ENCODE measurements at regions not wholly inside any gene's neighbourhood (a gene's known extent, or its start where the extent isn't known, plus 50 kb on each side); places are given as distances from the start of the nearest gene placed in this dataset.
"Not testable (repeated sequence)": the region's sequence is repeated elsewhere in the genome, so short reads cannot be mapped to it uniquely, and the experiment has no call there.

DNA sequence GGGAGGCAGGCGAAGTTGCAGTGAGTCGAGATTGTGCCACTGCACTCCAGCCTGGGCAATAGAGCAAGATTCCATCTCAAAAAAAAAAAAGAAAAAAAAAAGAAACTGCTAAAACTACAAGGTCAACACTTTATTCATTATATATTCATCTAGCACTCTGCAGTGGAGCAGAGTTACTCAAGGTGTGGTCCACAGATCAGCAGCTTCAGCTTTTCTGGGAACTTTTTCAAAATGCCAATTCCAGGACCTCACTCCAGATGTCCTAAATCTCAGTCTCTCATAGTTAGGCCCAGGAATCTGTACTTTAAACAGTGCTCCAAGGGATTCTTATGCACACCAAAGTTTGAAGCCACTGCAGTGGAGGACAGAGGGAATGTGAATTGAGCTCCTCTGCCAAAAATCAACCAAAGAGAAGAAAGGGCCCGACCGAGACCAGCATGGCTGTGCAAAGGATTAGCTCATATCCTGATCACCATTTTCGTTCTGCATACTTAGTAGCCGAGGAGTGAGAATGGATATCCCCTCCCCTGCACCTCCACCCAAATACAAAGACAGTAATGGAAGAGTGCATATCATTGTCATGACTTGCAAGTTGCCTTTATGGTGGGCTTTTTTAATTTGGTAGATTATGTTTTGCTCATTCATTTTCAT, 201.9 kb downstream of the MEX3B start:
- Histone ChIP-seq H3K27me3 (replicated peaks; ENCODE audit: control insufficient read depth, insufficient read depth, low read length) (no peaks in the 10 kb centered on the region), H3K9ac (ENCODE audit: low read length) (no peak overlapping the region), H3K4me1 (ENCODE audit: control insufficient read depth, insufficient read depth, low read length) (no peaks in the 10 kb centered on the region), H3K36me3 (ENCODE audit: control insufficient read depth, insufficient read depth, low read length, severe bottlenecking) (no peaks in the 10 kb centered on the region), H3K9me3 (ENCODE audit: control insufficient read depth, low read length) (no peaks in the 10 kb centered on the region), H3K4me3 (ENCODE audit: low read length) (no peak overlapping the region)
- DNase-seq (ENCODE audit: low read depth) = no peak

DNA sequence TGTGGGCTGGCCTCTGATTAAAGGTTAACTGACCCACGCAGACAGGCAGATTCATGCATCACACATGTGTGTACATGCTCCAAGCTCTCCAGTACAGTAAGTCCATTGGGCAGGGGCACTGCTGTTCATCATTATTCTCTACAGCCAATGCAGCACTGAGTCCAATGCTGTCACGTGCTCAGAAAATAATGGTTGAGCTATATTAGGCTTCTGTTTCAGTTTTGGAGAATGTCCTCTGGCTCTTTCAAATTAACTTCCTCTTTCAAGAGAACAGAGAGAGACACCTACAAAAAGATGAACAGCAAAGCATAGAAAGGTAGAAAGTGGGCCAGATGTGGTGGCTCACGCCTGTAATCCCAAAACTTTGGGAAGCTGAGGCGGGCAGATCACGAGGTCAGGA, 202.6 kb downstream of the MEX3B start:
- Histone ChIP-seq H3K9ac (ENCODE audit: low read length) (no peak overlapping the region), H3K27me3 (replicated peaks; ENCODE audit: control insufficient read depth, insufficient read depth, low read length) (no peaks in the 10 kb centered on the region), H3K9me3 (ENCODE audit: control insufficient read depth, low read length) (no peaks in the 10 kb centered on the region), H3K36me3 (ENCODE audit: control insufficient read depth, insufficient read depth, low read length, severe bottlenecking) (no peaks in the 10 kb centered on the region), H3K4me3 (ENCODE audit: low read length) (no peak overlapping the region), H3K4me1 (ENCODE audit: control insufficient read depth, insufficient read depth, low read length) (no peaks in the 10 kb centered on the region)
- no peak for DNase-seq (ENCODE audit: low read depth)

DNA sequence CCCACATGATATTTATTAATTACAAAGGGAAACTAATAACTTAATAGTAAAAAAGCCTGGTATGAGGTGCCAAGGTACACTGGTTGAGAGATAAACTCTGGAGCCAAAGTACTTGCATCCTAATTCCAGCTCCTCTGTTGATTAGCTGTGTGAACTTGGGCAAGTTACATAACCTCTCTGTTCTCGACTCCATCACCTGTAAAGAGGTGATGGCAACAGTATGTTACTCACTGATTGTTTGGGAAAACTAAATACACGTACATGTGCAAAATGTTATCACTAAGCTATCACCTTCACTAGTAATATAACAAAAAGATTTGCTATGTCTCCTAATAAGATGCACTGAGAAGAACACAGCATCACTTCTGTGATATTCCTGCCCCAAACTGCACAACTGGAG, 206.4 kb downstream of the MEX3B start:
- Histone ChIP-seq H3K9me3 (ENCODE audit: control insufficient read depth, low read length) (no peaks in the 10 kb centered on the region), H3K4me3 (ENCODE audit: low read length) (no peak overlapping the region), H3K9ac (ENCODE audit: low read length) (no peak overlapping the region), H3K36me3 (ENCODE audit: control insufficient read depth, insufficient read depth, low read length, severe bottlenecking) (no peaks in the 10 kb centered on the region), H3K4me1 (ENCODE audit: control insufficient read depth, insufficient read depth, low read length) (no peaks in the 10 kb centered on the region), H3K27me3 (replicated peaks; ENCODE audit: control insufficient read depth, insufficient read depth, low read length) (no peaks in the 10 kb centered on the region)
- DNase-seq (ENCODE audit: low read depth) = no peak

DNA sequence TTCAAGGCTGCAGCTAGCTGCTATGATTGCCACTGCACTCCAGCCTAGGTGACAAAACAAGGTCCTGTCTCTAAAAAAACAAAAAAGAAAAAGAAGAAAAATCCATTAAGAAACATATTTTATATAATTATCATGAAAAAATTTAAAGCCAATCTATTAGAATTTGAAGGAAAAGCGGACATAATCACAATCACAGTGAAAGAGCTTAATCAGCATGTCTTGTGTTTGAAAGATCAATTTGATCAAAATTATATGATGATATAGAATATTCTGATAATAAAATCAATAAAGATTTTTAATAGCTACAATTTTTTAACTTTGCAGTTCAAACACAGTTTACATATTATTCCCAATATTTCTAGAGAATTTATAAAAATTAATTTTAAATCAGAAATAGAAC, 210.1 kb downstream of the MEX3B start:
- no peak for DNase-seq (ENCODE audit: low read depth)
- Histone ChIP-seq H3K4me1 (ENCODE audit: control insufficient read depth, insufficient read depth, low read length) (no peaks in the 10 kb centered on the region), H3K9me3 (ENCODE audit: control insufficient read depth, low read length) (peaks cover 4% of the 10 kb centered on the region), H3K4me3 (ENCODE audit: low read length) (no peak overlapping the region), H3K36me3 (ENCODE audit: control insufficient read depth, insufficient read depth, low read length, severe bottlenecking) (no peaks in the 10 kb centered on the region), H3K27me3 (replicated peaks; ENCODE audit: control insufficient read depth, insufficient read depth, low read length) (no peaks in the 10 kb centered on the region), H3K9ac (ENCODE audit: low read length) (no peak overlapping the region)

- no peak overlapping the region for H3K4me3 ChIP-seq (ENCODE audit: low read length)
- H3K4me1 ChIP-seq (ENCODE audit: control insufficient read depth, insufficient read depth, low read length) = no peaks in the 10 kb centered on the region
- H3K27me3 ChIP-seq (replicated peaks; ENCODE audit: control insufficient read depth, insufficient read depth, low read length) = no peaks in the 10 kb centered on the region
- DNase-seq (ENCODE audit: low read depth) = no peak
- H3K9ac ChIP-seq (ENCODE audit: low read length) = no peak overlapping the region
- H3K36me3 ChIP-seq (ENCODE audit: control insufficient read depth, insufficient read depth, low read length, severe bottlenecking) = no peaks in the 10 kb centered on the region
- H3K9me3 ChIP-seq (ENCODE audit: control insufficient read depth, low read length) = peaks cover 4% of the 10 kb centered on the region
Measured at GRCh38 chr15:81830520-81830919, 215.3 kb downstream of the MEX3B start.

DNA sequence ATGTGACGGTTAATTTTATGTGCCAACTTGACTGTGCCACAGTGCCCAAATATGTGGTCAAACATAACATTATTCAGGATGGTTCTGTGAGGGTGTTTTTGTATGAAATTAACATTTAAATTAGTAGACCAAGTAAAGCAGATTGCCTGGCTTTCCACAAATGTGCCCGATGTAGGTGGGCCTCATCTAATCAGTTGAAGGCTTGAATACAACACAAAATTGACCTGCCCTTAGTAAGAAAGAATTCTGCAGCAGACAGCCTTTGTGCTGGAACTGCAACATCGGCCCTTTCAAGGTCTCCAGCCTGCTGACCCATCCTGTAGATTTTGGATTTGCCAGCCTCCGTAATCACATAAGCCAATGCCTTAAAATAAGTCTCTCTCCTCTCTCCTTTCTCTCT, 215.9 kb downstream of the MEX3B start:
- Histone ChIP-seq H3K9ac (ENCODE audit: low read length) (no peak overlapping the region), H3K27me3 (replicated peaks; ENCODE audit: control insufficient read depth, insufficient read depth, low read length) (no peaks in the 10 kb centered on the region), H3K9me3 (ENCODE audit: control insufficient read depth, low read length) (peaks cover 4% of the 10 kb centered on the region), H3K4me3 (ENCODE audit: low read length) (no peak overlapping the region), H3K4me1 (ENCODE audit: control insufficient read depth, insufficient read depth, low read length) (no peaks in the 10 kb centered on the region), H3K36me3 (ENCODE audit: control insufficient read depth, insufficient read depth, low read length, severe bottlenecking) (no peaks in the 10 kb centered on the region)
- DNase-seq (ENCODE audit: low read depth) = no peak

DNA sequence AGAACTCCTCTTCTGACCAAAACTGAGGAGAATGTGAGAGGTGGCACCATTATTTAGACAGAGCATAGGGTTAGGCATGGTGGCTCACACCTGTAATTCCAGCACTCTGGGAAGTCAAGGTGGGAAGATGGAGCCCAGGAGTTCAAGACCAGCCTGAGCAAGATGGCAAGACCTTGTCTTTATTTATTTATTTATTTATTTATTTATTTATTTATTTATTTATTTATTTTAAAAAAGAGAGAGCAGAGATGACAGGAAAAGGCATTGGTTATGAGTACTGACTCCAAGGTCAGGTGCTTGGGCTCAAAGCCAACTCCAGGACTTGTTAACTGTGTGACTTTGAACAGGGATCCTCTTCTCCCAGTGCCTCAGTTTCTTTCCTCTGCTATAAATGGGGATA, 217.7 kb downstream of the MEX3B start:
- Histone ChIP-seq H3K4me3 (ENCODE audit: low read length) (no peak overlapping the region), H3K4me1 (ENCODE audit: control insufficient read depth, insufficient read depth, low read length) (no peaks in the 10 kb centered on the region), H3K27me3 (replicated peaks; ENCODE audit: control insufficient read depth, insufficient read depth, low read length) (no peaks in the 10 kb centered on the region), H3K36me3 (ENCODE audit: control insufficient read depth, insufficient read depth, low read length, severe bottlenecking) (no peaks in the 10 kb centered on the region), H3K9me3 (ENCODE audit: control insufficient read depth, low read length) (peaks cover 4% of the 10 kb centered on the region), H3K9ac (ENCODE audit: low read length) (no peak overlapping the region)
- DNase-seq (ENCODE audit: low read depth) = no peak

DNA sequence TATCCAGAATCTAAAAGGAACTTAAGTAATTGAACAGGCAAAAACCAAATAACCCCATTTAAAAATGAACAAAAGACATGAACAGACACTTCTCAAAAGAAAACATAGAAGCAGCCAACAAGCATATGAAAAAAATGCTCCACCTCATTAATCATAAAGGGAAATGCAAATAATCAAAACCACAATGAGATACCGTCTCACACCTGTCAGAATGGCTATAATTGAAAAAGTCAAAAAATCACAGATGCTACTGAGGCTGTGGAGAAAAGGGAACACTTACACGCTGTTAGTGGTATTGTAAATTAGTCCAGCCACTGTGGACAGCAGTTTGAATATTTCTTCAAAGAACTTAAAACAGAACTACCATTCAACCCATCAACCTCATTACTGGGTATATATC, 220.7 kb downstream of the MEX3B start:
- Histone ChIP-seq H3K4me1 (ENCODE audit: control insufficient read depth, insufficient read depth, low read length) (no peaks in the 10 kb centered on the region), H3K9me3 (ENCODE audit: control insufficient read depth, low read length) (no peaks in the 10 kb centered on the region), H3K27me3 (replicated peaks; ENCODE audit: control insufficient read depth, insufficient read depth, low read length) (no peaks in the 10 kb centered on the region), H3K4me3 (ENCODE audit: low read length) (no peak overlapping the region), H3K36me3 (ENCODE audit: control insufficient read depth, insufficient read depth, low read length, severe bottlenecking) (no peaks in the 10 kb centered on the region), H3K9ac (ENCODE audit: low read length) (no peak overlapping the region)
- DNase-seq (ENCODE audit: low read depth) = no peak

- not testable (repeated sequence) for DNase-seq (ENCODE audit: low read depth); H3K4me3 ChIP-seq (ENCODE audit: low read length); H3K36me3 ChIP-seq (ENCODE audit: control insufficient read depth, insufficient read depth, low read length, severe bottlenecking)
Measured at GRCh38 chr15:81822587-81822986, 223.2 kb downstream of the MEX3B start.

DNA sequence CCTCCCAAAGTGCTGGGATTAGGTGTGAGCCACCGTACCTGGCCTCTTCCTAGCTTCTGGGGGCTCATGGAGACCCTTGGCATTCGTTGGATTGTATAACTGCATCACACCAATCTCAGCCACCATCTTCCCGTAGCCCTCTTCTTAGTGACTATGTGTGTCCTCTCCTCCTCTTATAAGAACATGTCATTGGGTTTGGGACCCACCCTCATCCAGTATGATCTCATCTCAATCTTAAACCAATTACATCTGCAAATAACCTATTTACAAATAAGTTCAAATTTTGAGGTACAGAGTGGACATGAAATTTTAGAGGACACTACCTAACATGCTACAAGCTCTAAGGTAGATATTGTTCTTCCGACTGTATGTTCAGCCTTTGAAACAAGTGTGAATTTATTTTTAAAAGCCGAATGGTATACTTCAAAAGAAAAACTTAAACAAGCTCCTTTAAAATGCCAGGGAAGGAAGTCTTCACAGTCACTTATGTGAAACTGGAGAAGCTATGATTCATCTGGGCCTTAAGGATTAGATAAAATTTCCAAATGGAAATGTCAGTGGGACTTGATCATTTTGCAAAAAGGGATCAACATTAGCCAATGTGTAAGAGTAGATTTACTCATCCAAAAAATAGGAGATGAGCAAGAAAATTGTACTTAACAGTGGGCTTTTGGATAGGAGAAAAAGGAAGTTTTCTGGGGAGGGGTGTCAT, 225.7 kb downstream of the MEX3B start:
- Histone ChIP-seq H3K9me3 (ENCODE audit: control insufficient read depth, low read length) (no peaks in the 10 kb centered on the region), H3K36me3 (ENCODE audit: control insufficient read depth, insufficient read depth, low read length, severe bottlenecking) (no peaks in the 10 kb centered on the region), H3K4me1 (ENCODE audit: control insufficient read depth, insufficient read depth, low read length) (no peaks in the 10 kb centered on the region), H3K9ac (ENCODE audit: low read length) (no peak overlapping the region), H3K4me3 (ENCODE audit: low read length) (no peak overlapping the region), H3K27me3 (replicated peaks; ENCODE audit: control insufficient read depth, insufficient read depth, low read length) (no peaks in the 10 kb centered on the region)
- DNase-seq (ENCODE audit: low read depth) = peak; percentile 71

More at GRCh38 chr15:81822587-81822986, 223.2 kb downstream of the MEX3B start:
- not testable (repeated sequence) for H3K4me1 ChIP-seq (ENCODE audit: control insufficient read depth, insufficient read depth, low read length); H3K9ac ChIP-seq (ENCODE audit: low read length); H3K27me3 ChIP-seq (replicated peaks; ENCODE audit: control insufficient read depth, insufficient read depth, low read length); H3K9me3 ChIP-seq (ENCODE audit: control insufficient read depth, low read length)

DNA sequence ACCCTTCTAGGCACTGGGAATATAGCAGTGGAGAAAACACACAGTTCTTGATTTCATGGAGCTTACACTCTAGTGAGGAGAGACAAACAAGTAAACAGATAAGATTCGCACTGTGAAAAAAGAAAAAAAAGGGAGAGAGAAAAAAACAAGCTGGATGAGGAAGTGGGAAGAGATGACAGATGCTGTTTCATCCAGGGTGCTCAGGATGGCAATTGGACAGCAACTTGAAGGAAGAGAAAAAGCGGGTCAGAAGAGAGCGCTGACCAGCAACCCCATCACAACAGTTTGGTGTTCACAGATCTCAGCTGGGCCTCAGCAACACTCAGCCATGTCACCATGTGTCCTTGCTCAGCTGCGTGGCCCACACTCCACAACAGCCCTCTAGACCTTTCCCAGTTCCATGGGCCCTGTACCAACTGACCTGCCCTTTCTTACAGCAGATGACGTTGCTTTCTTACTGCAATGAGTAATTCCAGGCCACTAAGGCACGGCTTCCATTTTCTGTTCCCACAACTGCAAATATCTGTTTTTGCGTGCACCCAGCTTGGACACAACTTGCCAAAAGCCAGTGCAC, 230.8 kb downstream of the MEX3B start:
- no peaks in the 10 kb centered on the region for H3K9me3 ChIP-seq (ENCODE audit: control insufficient read depth, low read length)
- peaks cover 7% of the 10 kb centered on the region for H3K27me3 ChIP-seq (replicated peaks; ENCODE audit: control insufficient read depth, insufficient read depth, low read length)
- H3K4me1 ChIP-seq (ENCODE audit: control insufficient read depth, insufficient read depth, low read length) = no peaks in the 10 kb centered on the region
- DNase-seq (ENCODE audit: low read depth) = no peak
- no peak overlapping the region for H3K4me3 ChIP-seq (ENCODE audit: low read length)
- H3K9ac ChIP-seq (ENCODE audit: low read length) = no peak overlapping the region
- H3K36me3 ChIP-seq (ENCODE audit: control insufficient read depth, insufficient read depth, low read length, severe bottlenecking) = no peaks in the 10 kb centered on the region

Measured in adipocyte (in vitro differentiated cells).